NCI-H524 treated with DMSO at 0.1 percent for 48 hours (cell line): ENCODE measurements at regions not wholly inside any gene's neighbourhood (a gene's known extent, or its start where the extent isn't known, plus 50 kb on each side); places are given as distances from the start of the nearest gene placed in this dataset.

Experiments used
- DNase-seq: peaks from one replicate; lab custom pipeline; 2025; lab: John Stamatoyannopoulos, UW

DNA sequence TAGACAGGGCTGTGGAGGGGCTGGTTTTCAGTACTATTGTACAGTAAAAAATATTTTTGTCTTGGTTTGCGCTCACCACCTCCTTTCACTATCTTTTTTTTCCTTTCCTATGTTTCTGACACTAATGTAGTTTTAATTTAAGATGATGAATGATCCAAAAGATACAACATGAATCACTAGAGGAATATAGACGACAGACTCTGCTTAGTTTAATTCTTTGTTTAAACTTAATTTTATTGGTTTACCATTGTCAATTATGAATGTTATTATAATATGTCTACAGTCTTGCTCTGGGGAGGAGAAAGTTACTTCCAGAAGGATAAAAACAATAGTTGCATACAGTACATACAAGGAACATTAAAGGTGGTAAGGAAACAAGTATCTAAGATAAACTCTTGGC, 682.4 kb upstream of the ADGRL4 start:
- no peak for DNase-seq

DNA sequence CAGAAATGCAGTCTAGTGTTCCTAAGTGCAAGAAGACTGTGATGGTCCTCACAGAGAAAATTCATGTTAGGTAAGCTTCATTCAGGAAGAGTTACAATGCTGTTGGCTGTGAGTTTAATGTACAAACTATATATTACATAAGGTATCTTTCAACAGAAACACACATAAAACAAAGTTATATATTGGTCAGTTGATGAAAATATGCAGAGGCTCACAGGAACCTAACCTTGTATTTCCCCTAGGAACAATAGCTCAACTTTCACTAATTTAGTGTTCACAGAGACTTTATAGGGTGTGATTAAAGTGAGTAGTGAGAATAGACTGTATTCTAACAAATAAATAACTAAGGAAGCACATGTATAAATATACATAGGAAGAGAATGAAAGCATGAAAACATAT, 676.9 kb upstream of the ADGRL4 start:
- DNase-seq: no peak

DNA sequence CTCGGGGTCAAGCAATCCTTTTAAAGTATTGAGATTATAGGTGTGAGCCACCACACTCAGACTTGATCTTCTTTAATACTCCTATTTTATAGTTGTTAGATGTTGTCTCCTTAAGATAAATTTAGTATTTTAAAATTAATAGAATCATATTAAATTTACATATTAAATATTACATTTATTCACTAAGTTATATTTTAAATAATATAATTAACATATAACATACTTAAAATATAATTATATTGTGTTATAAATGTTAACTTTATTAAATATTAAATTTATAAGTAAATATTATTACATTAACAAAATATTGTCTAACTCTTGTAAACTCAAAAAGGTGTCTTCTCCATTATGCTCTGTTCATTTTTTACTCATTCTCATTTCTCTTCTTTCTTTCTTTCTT, 675.9 kb upstream of the ADGRL4 start:
- no peak for DNase-seq

DNA sequence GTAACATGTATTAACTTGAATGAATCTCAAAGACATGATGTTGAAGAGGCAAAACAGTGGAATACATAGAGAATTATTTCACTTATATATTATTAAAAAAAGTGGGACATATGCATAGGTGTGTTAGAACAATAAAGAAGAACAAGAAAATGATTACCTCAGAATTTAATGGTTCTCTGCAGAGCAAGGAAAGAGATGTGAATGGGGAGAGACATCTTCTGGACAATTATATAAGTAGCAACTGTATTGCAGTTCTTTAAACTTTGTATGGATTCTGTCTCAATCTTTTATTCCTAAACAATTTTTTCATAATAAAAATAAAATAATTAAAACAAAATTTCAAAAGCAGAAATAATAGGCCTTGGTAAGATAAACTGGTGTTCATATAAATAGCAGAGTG, 674.9 kb upstream of the ADGRL4 start:
- DNase-seq: no peak

GRCh38 chr1:79679916-79680315, 673.4 kb upstream of the ADGRL4 start:
- no peak for DNase-seq

DNA sequence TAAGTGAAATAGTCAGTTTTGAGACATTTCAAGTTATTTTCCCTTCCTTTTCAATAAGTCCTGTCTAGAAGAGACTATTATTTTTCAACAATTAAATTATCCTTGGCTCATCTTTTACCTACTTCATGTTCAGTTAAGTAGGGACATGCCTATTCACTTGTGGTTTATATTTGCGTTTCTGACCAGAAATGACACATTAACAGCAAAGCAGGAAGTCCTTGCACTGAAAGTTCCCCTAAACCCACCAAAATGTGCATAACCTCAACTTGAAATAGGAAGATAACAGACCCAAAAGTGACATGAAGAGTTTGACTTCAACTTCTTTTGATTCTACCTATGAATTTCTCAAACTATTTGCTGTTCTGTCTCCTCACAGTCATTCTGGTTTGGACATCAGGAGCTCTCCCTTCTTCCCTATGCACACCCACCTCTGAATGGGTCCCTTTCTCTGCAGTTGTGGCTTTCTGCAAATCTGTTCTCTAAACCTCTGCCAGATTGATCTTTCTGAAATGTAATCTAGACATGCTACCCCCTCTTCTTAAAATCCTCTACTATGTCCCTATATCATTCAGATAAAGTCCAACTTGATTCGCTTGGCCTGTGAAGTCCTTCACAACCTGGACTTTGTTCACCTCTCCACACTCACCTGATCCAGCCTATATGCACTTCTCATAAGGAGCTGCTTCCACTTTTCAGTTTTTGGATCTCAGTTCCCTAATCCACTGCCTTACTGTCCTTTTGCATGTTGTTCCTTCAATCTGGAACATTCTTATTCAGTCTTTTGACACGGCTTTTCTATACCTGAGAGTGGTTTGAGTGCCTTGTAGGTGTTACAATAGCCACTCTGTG, 661.5 kb upstream of the ADGRL4 start:
- no peak for DNase-seq

GRCh38 chr1:79667166-79667565, 660.6 kb upstream of the ADGRL4 start:
- DNase-seq: no peak

DNA sequence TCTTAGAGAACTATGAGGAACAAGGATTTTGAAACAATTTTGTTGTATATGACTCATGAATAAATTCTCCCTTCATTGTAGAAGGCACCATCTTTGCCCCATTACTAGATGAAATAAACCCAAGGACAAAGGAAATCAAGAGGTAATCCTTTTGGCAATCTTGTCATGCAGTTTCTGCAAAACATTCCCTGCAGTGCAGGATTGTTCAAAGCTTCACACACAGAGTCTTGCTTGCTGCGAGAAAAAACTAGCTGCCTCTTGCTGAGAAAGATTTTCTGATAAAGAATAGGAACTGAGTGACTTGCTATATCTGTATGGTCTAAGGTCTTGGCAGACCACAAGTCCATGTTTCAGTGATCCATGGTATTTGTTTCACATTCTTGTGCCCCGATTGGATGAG, 657.4 kb upstream of the ADGRL4 start:
- DNase-seq: no peak

- no peak for DNase-seq
Measured at GRCh38 chr1:79662596-79662995, 656.1 kb upstream of the ADGRL4 start.

DNA sequence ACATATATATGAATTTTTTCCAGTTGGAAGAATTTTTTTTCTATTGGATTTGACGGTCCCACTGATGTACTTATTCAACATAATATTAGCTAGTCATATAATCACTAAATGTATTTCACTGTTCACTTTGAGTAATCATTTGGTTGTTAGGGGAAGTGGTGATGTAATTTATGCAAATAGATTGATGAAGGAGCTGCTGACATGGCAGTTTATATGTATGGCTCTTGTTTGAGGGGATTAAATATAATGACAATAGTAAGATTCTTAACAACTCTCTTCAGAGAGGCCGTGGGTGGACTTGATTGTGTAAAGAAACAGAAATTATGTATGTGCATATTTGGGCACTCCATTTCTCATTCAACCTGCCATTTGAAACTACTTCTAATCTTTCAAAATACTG, 653.6 kb upstream of the ADGRL4 start:
- DNase-seq: no peak

GRCh38 chr1:79657951-79658658, 651.6 kb upstream of the ADGRL4 start:
- no peak for DNase-seq

- no peak for DNase-seq
Measured at GRCh38 chr1:79655876-79656275, 649.3 kb upstream of the ADGRL4 start.

DNA sequence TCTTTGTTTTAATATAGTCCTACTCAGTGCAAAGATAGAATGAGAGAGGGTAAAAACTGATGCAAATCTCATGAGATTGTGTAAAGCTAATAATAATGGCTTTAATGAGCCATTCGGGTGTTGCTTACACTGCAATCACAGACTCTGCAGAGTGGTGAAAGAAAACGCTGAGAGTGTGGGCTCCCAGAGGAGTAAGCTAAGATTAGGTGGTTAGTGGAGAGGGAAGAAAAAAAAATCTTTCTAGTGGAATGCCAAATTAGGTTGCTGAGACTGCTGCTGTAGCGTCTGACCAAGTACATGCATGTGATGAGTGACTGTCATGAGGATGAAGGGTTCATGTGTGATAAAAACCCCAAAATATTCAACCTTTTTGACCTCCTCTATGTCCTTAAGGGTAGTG, 645.9 kb upstream of the ADGRL4 start:
- no peak for DNase-seq

GRCh38 chr1:79648126-79648525, 641.6 kb upstream of the ADGRL4 start:
- DNase-seq: no peak

DNA sequence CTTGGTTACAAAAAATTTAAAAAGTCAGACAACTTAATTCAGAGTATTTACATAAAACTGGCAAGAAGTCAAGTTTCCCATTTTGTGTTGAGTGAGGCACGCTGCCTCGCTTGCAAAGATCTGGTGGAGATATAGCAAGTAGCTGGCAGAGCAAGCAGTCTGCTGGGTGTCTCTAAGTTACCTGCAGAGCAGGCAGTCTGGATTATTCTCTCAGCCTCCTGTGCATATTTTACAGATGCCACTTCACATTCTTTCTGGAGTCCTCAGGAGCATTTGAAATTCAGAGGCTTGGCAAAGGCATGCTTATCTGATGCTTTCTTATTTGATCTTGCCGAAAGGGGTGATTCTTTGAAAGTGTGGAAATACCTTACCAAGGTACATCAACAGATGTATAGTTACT, 640.4 kb upstream of the ADGRL4 start:
- no peak for DNase-seq

DNA sequence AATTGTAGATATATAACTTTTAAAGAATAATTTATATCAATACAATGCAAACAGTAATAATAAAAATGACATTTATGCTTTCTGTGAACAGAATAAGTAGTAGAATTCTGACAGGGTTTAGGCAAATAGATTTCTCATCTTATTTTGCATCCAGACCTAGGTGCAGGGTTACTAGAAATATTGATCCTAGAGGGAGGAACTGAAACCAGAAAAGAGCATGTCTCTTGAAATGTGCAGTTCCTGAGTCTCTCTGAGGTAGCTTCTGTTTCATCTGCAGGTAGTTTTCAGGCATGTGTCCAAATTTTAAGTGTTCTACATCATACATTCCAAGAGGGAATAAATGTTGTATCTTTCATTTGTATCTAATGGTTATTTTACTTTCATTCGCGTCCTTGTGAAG, 631.9 kb upstream of the ADGRL4 start:
- no peak for DNase-seq

- no peak for DNase-seq
Measured at GRCh38 chr1:79633456-79633855, 626.9 kb upstream of the ADGRL4 start.

- DNase-seq: no peak
Measured at GRCh38 chr1:79629414-79629813, 622.9 kb upstream of the ADGRL4 start.

GRCh38 chr1:79617777-79618176, 611.2 kb upstream of the ADGRL4 start:
- no peak for DNase-seq

DNA sequence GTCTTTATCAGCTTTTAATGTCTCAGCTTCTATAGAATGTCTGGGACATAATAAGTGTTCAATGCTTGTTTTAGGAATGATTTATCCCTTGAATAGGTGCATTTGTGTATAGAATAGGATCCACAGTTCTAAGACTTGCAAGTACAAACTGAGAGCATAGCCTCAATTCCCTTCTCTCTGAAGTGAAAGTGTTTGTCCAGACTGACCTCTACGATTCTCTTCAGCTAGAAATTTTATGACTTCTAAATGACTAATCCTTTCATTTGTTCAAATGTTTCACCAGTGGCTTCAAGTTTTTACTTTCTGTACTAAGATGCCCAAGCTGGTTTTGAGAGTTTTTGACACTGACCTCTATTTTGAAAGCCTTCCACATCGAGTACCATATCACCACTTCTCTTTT, 608.2 kb upstream of the ADGRL4 start:
- DNase-seq: no peak

DNA sequence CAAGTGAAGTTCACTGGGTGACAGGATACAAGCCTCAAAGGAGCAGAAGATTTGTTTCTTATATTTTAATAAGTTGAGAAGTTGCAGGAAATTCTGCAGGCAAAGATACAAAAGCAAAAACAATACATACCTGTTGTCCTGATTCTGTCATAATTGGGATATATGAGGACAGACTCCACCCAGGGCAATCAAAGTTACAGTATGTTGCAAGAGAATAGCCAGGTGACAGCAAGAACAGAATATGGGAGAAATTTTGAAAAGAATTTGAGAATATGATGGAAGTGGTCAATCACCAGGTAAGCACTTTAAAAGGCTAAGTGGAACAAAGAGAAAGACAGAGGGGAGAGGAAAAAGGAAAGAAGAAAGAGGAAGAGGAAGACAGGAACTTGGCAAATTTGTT, 607.6 kb upstream of the ADGRL4 start:
- DNase-seq: no peak

DNA sequence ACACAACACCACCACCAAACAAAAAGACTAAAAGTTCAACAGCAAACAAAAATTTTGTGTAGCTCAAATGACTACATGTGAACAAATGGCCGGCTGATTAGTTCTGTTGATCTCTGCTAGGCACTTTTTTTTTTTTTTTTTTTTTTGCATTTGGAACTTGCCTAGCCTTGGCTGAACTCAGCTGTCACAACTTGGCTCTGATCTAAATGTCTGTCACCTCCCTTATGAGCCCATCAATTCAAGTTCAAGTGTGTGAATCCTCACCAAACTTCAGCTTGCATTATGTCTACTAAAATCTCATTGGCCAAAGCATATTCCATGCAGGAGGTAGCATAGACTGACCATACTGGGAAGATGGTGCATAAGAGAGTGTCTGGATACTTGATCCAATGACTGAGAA, 606.5 kb upstream of the ADGRL4 start:
- DNase-seq: no peak

DNA sequence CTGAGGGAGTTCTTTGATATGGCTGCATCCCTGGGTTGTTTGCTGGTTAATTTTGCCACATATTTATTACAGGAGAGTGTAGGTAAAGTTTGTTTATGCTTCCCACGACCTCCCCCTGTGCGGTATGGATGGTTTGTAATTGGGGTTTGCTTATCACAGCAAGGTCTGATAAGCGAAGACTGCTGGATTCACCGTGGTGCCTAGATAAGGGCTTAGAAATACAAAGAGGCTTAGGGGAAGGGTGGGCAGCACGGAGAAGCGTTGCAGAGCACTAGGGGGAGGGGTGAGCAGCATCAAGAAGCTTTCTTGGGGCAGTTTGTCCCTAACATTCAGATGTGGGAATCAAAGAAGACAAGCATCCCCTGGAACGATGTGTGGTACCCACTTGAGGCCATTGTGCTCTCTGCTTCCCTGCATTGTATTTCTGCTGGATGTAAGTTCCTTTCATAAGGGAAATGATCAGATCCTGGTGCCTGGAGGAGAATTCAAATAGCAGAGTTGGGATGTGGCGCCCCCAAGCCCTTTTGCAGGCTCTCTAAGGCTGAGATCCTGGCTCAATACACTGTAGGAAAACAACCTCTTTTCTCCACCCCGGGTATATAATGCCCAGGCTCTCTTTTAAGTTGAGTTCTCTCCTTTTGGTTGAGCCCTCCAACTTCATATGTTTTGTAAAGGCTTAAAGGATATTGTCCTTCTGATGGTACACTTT, 598.1 kb upstream of the ADGRL4 start:
- DNase-seq: no peak
